ENCODE measurements at regions not wholly inside any gene's neighbourhood (a gene's known extent, or its start where the extent isn't known, plus 50 kb on each side); places are given as distances from the start of the nearest gene placed in this dataset.

GRCh38 chr7:136063326-136063666, 86.1 kb upstream of the MTPN start:
- no peaks in the 10 kb centered on the region for H3K27me3 ChIP-seq (ENCODE audit: insufficient read depth, low read length)
- H3K27me3 Mint-ChIP-seq (ENCODE audit: low read depth, unreplicated experiment): peaks cover 6% of the 10 kb centered on the region
- no peak for DNase-seq (ENCODE audit: low read depth)
- H3K27ac Mint-ChIP-seq (ENCODE audit: unreplicated experiment): no peak overlapping the region
- H3K4me3 Mint-ChIP-seq (ENCODE audit: unreplicated experiment): no peak overlapping the region
- H3K9ac ChIP-seq (ENCODE audit: low read length): no peak overlapping the region
- no peak overlapping the region for H3K27ac ChIP-seq (ENCODE audit: low read depth, low read length)
- no peak for FAIRE-seq
- no peaks in the 10 kb centered on the region for H3K36me3 ChIP-seq (ENCODE audit: insufficient read depth, low read length)
- H2AFZ ChIP-seq (ENCODE audit: low read depth, low read length): no peak overlapping the region
- no peaks in the 10 kb centered on the region for H3K9me3 Mint-ChIP-seq (ENCODE audit: unreplicated experiment)
- H3K4me2 ChIP-seq (ENCODE audit: low read length): no peak overlapping the region
- no peak for TF ChIP-seq EZH2 (IDR thresholded peaks at IDR 0.05; ENCODE audit: insufficient read depth, low read length)
- TF ChIP-seq, protein P1, sequence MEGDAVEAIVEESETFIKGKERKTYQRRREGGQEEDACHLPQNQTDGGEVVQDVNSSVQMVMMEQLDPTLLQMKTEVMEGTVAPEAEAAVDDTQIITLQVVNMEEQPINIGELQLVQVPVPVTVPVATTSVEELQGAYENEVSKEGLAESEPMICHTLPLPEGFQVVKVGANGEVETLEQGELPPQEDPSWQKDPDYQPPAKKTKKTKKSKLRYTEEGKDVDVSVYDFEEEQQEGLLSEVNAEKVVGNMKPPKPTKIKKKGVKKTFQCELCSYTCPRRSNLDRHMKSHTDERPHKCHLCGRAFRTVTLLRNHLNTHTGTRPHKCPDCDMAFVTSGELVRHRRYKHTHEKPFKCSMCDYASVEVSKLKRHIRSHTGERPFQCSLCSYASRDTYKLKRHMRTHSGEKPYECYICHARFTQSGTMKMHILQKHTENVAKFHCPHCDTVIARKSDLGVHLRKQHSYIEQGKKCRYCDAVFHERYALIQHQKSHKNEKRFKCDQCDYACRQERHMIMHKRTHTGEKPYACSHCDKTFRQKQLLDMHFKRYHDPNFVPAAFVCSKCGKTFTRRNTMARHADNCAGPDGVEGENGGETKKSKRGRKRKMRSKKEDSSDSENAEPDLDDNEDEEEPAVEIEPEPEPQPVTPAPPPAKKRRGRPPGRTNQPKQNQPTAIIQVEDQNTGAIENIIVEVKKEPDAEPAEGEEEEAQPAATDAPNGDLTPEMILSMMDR (IDR thresholded peaks at IDR 0.05; ENCODE audit: insufficient read depth, low read depth, low read length): no peak
- H3K4me1 Mint-ChIP-seq (ENCODE audit: low read depth, unreplicated experiment): peaks cover 19% of the 10 kb centered on the region
- H3K9me3 ChIP-seq (ENCODE audit: insufficient read depth, low read depth, low read length): no peaks in the 10 kb centered on the region
- H3K79me2 ChIP-seq (ENCODE audit: insufficient read depth, low read length): no peaks in the 10 kb centered on the region
- H3K4me1 ChIP-seq (ENCODE audit: insufficient read depth, low read length): no peaks in the 10 kb centered on the region
- peaks cover 1% of the 10 kb centered on the region for H3K36me3 Mint-ChIP-seq (ENCODE audit: low read depth, unreplicated experiment)
- H3K4me3 ChIP-seq (ENCODE audit: insufficient read depth, low read depth, low read length): no peak overlapping the region
- H4K20me1 ChIP-seq (ENCODE audit: insufficient read depth, low read length): no peaks in the 10 kb centered on the region

DNA sequence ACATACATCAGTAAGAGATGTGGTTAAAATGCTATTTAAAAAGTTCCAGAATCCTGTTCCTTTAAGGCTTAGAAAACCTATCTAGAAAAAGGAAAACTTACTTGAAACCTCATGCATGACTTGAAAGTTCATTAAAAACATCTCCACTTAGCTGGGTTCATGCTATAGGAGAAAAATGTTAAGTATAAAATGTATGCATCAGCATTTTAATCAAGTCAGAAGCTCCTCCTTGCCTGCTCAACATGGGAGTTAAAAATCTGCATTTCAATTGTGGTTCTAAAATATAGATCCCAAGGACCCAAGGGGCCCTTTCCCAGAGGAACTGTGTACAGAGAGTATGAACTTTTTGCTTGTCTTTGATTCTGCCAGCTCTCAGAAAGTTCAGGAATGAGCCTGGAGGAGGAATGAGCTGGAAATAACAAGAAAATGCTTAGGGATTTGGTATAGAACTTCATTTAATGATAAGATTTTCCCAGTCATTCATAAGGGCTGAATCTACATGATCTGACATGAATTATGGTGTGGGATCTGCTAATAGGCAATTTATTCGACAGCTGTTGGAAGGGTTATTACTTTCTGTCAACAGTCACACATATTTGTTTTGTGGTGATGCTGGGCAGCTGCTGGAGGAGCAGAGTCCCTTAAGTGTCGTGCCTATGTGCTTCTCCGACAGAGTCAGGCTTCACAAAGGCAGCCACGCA, 85.6 kb upstream of the MTPN start:
- TF ChIP-seq, protein P1 (IDR thresholded peaks at IDR 0.05; ENCODE audit: insufficient read depth, low read depth, low read length): no peak
- TF ChIP-seq EZH2 (IDR thresholded peaks at IDR 0.05; ENCODE audit: insufficient read depth, low read length): no peak
- Histone ChIP-seq H3K4me2 (ENCODE audit: low read length) (no peak overlapping the region), H3K27me3 (ENCODE audit: insufficient read depth, low read length) (no peaks in the 10 kb centered on the region), H3K4me3 (ENCODE audit: insufficient read depth, low read depth, low read length) (no peak overlapping the region), H3K27ac (ENCODE audit: low read depth, low read length) (no peak overlapping the region), H4K20me1 (ENCODE audit: insufficient read depth, low read length) (no peaks in the 10 kb centered on the region), H3K79me2 (ENCODE audit: insufficient read depth, low read length) (no peaks in the 10 kb centered on the region), H2AFZ (ENCODE audit: low read depth, low read length) (no peak overlapping the region), H3K36me3 (ENCODE audit: insufficient read depth, low read length) (no peaks in the 10 kb centered on the region), H3K9ac (ENCODE audit: low read length) (no peak overlapping the region), H3K9me3 (ENCODE audit: insufficient read depth, low read depth, low read length) (no peaks in the 10 kb centered on the region), H3K4me1 (ENCODE audit: insufficient read depth, low read length) (no peaks in the 10 kb centered on the region)
- H3K36me3 Mint-ChIP-seq (ENCODE audit: low read depth, unreplicated experiment): peaks cover 1% of the 10 kb centered on the region
- H3K4me1 Mint-ChIP-seq (ENCODE audit: low read depth, unreplicated experiment): peaks cover 20% of the 10 kb centered on the region
- H3K4me3 Mint-ChIP-seq (ENCODE audit: unreplicated experiment): no peak overlapping the region
- DNase-seq (ENCODE audit: low read depth): no peak
- H3K27me3 Mint-ChIP-seq (ENCODE audit: low read depth, unreplicated experiment): peaks cover 6% of the 10 kb centered on the region
- no peak for FAIRE-seq
- H3K27ac Mint-ChIP-seq (ENCODE audit: unreplicated experiment): no peak overlapping the region
- no peaks in the 10 kb centered on the region for H3K9me3 Mint-ChIP-seq (ENCODE audit: unreplicated experiment)

DNA sequence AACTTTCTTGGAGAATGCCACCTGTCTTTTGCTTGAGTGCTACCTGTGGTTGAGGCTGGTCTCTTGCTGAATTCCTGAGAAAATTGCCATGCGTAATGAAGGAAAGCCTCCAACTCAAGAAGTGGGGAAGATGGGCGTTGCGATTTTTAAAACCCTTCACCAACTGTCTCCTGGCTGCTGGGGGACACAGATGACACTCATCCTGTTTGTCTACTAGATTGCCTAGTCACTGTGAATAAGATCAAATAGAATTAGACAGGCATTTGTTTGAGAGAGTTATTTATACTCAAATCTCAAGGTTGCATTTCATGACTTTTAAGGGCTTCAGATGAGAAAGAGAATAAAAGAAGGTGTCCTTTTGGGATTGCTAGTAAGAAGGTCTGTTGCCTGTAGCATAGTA, 84.3 kb upstream of the MTPN start:
- Histone ChIP-seq H4K20me1 (ENCODE audit: insufficient read depth, low read length) (no peaks in the 10 kb centered on the region), H3K4me3 (ENCODE audit: insufficient read depth, low read depth, low read length) (no peak overlapping the region), H3K27ac (ENCODE audit: low read depth, low read length) (no peak overlapping the region), H3K4me1 (ENCODE audit: insufficient read depth, low read length) (no peaks in the 10 kb centered on the region), H3K9me3 (ENCODE audit: insufficient read depth, low read depth, low read length) (no peaks in the 10 kb centered on the region), H3K36me3 (ENCODE audit: insufficient read depth, low read length) (no peaks in the 10 kb centered on the region), H3K4me2 (ENCODE audit: low read length) (no peak overlapping the region), H3K27me3 (ENCODE audit: insufficient read depth, low read length) (no peaks in the 10 kb centered on the region), H2AFZ (ENCODE audit: low read depth, low read length) (no peak overlapping the region), H3K79me2 (ENCODE audit: insufficient read depth, low read length) (no peaks in the 10 kb centered on the region), H3K9ac (ENCODE audit: low read length) (no peak overlapping the region)
- no peak for TF ChIP-seq EZH2 (IDR thresholded peaks at IDR 0.05; ENCODE audit: insufficient read depth, low read length)
- TF ChIP-seq, protein P1 (IDR thresholded peaks at IDR 0.05; ENCODE audit: insufficient read depth, low read depth, low read length): no peak
- no peak for DNase-seq (ENCODE audit: low read depth)
- peaks cover 1% of the 10 kb centered on the region for H3K36me3 Mint-ChIP-seq (ENCODE audit: low read depth, unreplicated experiment)
- FAIRE-seq: no peak
- H3K4me1 Mint-ChIP-seq (ENCODE audit: low read depth, unreplicated experiment): peaks cover 20% of the 10 kb centered on the region
- peaks cover 6% of the 10 kb centered on the region for H3K27me3 Mint-ChIP-seq (ENCODE audit: low read depth, unreplicated experiment)
- H3K4me3 Mint-ChIP-seq (ENCODE audit: unreplicated experiment): no peak overlapping the region
- no peaks in the 10 kb centered on the region for H3K9me3 Mint-ChIP-seq (ENCODE audit: unreplicated experiment)
- H3K27ac Mint-ChIP-seq (ENCODE audit: unreplicated experiment): no peak overlapping the region
